Posterior vena cava (tissue), 2 donors: ENCODE measurements at regions not wholly inside any gene's neighbourhood (a gene's known extent, or its start where the extent isn't known, plus 50 kb on each side); places are given as distances from the start of the nearest gene placed in this dataset.

Experiments used
- DNase-seq: peaks from one replicate; pipeline ENCODE4 v3.0.0-alpha.2; 2020; ENCODE audit warnings: low spot score
- intact Hi-C, 2 donors: fragments of 100-400 bp; cut with DNase I; formaldehyde crosslinking; loops; one replicate each; pipeline versions ENCODE4 v1.14.1 to v1.14.2; 2022 to 2023
- donor health status: DM: yes; HTN: yes; CAD: no.
- donor health status: DM: yes; HTN: yes; CAD: no.

DNA sequence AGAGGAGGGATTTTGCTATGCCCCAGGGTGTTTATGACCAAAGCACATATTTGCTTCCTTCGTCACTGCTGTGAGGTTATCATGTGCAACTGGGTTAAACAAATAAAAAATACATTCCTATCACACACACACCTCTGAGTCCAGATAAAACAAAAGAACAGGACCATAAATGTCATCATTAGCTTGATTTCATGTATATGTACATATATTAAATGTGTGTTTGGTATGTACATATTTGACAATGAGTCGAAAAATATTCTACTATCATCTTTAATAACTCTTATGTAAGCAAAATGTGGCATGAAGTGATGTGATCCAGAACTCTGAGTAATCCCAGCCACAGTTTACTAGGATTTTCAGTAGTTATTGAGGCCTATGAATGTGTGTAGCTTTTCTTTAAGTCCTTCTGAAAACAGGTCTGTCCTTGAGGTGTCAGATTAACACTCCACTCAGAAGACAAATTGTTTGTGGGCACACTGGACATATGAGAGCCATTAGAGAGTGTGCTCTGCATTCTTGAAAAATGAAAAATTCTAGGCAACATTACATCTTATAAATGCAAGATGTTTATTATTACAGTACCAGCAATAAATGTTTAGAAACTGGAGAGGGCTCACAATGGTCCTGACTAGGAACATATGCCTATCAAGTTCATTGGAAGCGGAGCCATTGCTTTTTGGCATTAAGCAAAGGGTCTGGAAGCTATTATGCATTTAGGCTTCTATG, 335.1 kb upstream of the SEMA3A start:
- DNase-seq, result no peak
- intact Hi-C loops, result no loop called here

DNA sequence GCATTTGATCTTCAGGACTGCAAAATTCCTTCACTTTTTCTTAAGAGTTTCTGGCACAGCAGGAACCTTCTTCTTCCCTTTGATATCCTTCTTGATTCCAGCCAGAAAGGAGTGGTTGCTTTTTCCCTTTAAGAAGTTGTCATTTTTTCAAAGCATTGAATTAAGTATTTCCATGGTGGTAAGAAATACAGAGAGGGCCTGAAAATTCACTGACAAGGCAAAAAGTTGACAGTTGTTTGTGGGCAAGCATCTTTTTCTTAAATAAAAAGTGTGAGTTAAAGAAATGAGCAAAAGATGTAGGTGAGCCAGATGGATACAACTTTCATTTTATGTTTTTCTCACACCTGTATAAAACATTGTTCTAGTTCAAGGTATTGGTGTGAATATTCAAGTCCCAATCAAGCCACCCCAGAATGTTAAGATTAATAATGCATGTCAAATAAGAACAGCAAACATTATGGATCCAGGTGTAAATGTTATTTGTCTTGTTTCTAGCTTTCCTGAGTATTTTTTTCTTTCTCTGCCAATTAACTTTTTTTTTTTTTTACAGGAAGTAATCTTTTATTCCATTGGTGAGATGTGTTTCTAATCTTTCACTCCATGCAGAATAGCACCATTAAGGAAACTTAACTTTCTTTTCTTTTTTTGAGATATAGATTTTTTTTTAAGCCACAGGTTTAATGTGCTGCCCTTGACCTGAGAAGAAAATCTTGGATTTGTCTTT, 334.3 kb upstream of the SEMA3A start:
- intact Hi-C loops, result no loop called here
- DNase-seq, result no peak

DNA sequence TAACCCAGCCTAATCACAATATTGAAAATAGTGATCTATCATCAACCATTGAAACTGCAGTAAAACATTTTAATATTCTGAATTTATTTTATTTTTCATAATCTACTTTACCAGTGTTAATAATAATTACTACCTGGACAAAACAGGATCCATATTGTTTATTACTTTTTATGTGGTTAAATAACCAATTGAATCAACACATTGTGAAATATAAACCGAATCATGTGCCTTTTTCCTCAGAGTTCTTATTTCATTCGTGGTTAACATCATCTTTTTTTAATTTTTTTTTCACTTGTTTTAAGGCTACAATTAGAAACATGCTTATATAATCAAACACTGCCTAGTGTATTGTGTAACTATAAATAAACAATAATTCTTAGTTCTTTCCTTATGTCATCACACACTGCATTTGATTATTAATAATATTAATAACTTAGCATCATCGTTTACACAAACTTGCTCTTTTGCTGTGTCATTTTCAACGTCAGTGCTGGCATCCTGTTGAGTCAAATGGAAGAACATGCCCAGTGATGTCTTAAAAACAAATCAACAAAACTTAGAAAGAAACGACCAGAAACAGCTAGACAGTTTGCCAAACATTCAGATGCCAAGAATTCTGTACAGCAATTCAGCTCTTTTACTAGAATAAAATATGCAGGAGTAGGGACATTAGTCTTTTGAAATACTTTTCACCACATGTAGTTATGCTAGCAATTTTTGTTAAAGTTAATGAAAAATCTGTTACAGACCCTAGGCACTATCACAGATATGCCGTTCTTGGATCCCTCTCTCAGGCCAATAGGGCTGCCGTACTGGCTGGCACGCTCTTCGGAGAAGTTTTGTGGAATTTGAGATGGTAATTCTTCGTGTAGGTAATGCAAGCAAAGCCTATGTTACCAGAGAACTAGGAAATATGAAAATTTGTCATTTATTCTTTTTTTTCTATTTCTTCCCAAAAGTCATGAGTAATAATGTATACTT, 330.4 kb upstream of the SEMA3A start:
- no peak for DNase-seq
- intact Hi-C loops, result no loop called here

DNA sequence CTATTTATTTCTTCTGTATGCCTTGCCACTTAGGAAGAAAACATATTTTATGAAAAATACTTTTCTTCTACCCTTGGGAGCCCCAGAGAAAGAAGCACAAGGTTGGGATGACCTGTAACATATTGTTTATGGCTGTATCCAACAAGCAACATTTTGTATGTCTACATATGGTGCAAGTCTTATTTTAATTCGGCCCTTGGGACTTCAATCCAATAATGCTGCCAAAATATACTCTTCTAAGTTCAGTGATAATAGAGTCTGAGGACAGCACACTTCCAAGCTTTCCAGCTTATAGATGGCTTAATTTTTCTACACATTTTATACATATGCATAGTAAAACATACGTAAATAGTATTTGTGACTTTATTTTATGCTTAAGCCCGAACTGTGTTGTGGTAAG, 318.5 kb upstream of the SEMA3A start:
- no peak for DNase-seq
- intact Hi-C loops, result no loop called here

- DNase-seq, result no peak
- intact Hi-C loops, result no loop called here
Measured at GRCh38 chr7:84512055-84512454, 317.5 kb upstream of the SEMA3A start.

GRCh38 chr7:84510505-84510904, 315.9 kb upstream of the SEMA3A start:
- intact Hi-C loops, result no loop called here
- DNase-seq, result no peak

DNA sequence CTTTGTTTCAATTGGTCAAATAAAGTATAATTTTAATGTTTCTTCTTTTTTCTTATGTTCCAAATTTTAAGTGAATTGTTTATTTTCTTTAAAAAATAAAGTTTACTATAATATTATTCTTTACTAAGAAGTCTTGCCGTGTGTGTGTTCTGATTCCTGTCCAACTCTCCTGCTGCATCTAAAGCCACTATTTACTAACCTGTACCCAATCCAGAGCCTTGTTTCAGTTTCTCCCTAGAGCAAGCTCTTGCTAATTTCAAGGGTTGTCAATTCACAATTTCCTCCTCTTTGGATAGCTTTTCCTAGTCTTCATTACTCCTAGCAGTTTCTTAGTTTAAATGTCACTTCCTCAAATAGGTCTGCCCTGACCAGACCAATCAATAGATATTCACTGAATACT, 314.9 kb upstream of the SEMA3A start:
- DNase-seq, result no peak
- intact Hi-C loops, result no loop called here

- DNase-seq, result no peak
- intact Hi-C loops, result no loop called here
Measured at GRCh38 chr7:84508606-84509005, 314.0 kb upstream of the SEMA3A start.

- intact Hi-C loops, result no loop called here
- no peak for DNase-seq
Measured at GRCh38 chr7:84507529-84507928, 312.9 kb upstream of the SEMA3A start.

DNA sequence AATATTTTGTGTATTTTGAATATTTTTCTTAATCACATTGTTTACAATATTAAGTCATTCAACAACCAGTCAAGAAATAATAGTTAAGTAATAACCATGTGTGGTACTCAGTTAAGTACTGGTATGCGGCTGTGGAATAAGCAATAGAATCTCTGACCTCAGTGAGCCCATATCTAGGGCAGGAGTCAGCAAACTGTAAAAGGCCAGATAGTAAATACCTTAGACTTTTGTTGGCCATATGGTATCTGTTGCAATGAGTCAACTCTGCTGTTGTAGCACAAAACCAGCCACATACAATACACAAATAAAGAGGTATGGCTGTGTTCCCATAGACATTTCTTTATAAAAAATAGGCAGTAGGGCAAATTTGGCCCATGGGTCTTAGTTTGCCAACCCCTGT, 311.6 kb upstream of the SEMA3A start:
- intact Hi-C loops, result no loop called here
- DNase-seq, result no peak

GRCh38 chr7:84502239-84502638, 307.6 kb upstream of the SEMA3A start:
- intact Hi-C loops, result no loop called here
- no peak for DNase-seq

DNA sequence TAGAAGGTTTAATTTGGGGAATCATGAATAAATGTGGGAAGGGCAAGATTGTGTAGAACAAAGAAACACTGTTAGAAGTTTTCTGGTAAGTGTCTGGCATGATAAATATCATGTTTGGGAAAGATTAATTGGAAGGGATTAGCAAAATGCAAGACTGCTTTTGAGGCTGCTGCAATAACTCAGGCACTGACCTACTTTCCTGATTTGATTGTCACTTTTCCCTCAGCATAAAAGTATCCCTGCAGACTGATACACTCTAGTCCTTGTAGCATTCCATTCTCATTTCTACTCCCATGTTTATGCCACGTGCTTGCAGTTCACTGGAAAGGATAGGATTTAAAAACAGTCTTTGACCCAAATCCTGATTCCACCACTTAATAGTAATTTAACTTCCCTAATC, 303.3 kb upstream of the SEMA3A start:
- DNase-seq, result no peak
- intact Hi-C loops, result loop anchor here in 1 of 2 donors (10.0 kb wide), 1 partner anchor 527 kb away; no protein-coding TSS in a partner anchor

DNA sequence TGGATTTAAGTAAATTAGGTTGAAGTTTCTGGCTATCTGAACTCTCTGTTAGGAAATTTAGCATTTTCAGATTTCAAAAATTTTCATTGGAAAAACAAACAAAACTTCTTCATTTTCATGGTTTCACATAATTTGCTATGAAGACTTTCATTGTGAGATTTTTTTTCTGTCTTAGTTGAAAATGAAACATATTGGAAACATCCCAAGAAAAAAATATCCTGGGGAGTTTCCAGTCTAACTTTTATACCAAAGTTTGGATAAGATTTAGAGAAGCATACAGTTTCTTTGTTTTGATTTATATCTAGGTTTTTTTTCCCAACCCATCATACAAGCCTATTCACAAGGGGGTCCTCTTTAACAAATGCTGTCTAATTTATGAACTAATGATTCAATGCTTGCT, 300.5 kb upstream of the SEMA3A start:
- intact Hi-C loops, result loop anchor here in 1 of 2 donors (10.0 kb wide), 1 partner anchor 530 kb away; no protein-coding TSS in a partner anchor
- no peak for DNase-seq

DNA sequence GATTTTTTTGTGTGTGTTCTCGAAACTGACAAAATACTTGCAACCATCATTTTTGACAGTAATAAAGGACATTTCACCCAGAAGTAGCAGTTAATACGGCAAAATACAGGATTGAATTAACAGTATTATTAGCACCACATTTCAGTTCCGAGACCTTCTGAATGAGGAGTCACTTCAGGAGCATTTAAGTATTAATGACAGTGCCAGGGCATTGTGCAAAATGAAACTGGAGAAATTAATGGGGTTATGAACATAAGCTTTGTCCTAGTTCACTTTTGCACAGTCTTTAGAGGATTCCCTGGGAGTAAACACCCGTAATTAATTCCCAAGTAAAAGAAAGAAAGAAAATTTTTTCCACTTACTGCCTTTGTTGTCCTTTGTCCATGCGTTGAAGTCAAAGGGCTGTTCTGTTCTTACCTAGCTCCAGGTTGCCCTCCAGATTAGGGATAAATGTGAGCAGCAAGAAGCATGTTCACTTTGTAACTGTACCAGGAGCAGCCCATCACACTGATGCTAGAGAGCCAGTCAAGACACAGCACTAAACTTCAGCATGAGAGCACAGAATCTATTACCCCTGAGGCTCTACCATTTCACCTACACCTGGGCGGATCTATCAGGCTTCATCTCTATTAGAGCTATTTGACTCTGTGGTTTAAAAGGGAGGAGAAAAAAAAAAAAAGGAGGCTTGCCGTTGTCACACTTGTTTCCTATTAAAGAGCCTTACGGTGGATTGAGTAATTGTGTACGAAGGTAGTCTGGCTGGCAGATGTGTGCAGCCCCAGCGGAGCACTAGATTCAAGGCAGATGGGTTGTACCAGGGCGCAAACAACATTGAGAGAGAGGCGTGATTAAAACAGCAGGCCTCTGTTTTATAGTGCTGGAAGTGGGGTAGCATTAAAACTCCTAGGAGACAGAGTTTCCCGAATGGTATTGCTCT, 297.8 kb upstream of the SEMA3A start:
- intact Hi-C loops, result loop anchor here in 1 of 2 donors (10.0 kb wide), 1 partner anchor 532 kb away; no protein-coding TSS in a partner anchor
- DNase-seq, result no peak

GRCh38 chr7:84490661-84491060, 296.1 kb upstream of the SEMA3A start:
- DNase-seq, result no peak
- intact Hi-C loops, result loop anchor here in 1 of 2 donors (10.0 kb wide), 1 partner anchor 534 kb away; no protein-coding TSS in a partner anchor

DNA sequence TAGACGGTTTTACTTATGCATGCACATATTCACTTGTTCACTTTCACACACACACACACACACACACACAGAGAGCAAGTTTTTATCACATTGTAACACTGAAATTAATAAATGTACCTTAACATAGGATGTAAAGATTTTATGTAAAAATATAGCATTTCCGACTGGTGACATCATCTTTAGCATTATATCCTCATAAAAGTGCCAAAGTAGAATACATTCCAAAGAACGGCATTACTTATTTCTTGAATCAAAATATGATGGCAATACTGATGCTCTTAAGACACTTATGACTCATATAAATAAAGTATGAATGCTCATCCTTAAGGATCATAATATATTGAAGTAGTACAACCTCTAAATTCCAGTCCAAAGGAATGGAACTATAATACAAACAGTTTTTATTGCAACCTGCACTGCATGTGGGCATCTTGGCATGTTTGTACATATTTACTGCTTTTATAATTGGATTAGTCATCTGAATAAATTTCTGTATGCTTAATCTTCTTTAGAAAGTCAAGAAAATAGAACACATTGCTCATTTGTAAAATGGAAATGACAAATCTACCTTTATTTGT, 290.0 kb upstream of the SEMA3A start:
- intact Hi-C loops, result no loop called here

DNA sequence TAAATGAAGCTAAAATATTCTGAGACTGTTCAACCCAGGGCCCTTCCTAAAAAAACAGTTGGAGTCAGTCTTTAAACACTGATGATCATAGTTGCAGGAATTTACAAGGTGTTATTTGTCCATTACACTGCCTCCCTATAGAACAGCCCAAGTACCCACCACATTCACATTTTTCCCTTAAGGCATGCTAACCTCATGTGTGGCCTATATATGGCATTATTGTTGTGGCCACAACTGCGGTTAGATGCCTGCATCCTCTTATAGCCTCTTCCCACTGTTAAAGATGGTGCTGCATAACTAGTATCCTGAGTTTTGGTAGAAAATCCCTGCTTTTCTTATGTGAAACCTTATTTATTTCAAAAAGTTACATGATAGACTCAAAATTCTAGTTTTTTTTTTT, 287.9 kb upstream of the SEMA3A start:
- intact Hi-C loops, result no loop called here
- DNase-seq, result no peak

More for the DNA sequence above, 290.0 kb upstream of the SEMA3A start:
- DNase-seq, result no peak

DNA sequence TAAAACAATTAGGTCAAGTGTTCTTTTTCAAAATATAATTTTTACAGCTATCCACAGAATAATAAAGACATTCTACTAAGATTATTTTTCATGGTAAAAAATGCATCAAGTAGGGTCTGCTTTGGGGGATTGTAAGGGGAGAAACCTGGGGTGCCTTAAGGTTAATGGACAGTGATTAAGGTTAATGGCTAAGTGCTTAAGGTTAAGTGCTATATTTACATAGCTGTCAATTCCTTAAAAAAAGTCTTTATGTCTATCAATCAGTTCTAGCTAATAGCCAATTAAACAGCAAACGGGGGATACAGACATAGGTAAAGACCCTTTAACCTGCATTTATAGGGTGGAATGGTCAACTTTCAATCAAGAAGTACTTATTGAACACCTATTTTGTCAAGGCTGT, 284.5 kb upstream of the SEMA3A start:
- intact Hi-C loops, result no loop called here
- DNase-seq, result no peak
